Astrocyte (in vitro differentiated cells and primary cell): ENCODE measurements at regions not wholly inside any gene's neighbourhood (a gene's known extent, or its start where the extent isn't known, plus 50 kb on each side); places are given as distances from the start of the nearest gene placed in this dataset.

Experiments
- DNase-seq: peaks from one replicate; pipeline ENCODE4 v3.0.0-alpha.2; 2010; ENCODE audit warnings: low read depth
- FAIRE-seq: peaks from 2 replicates; lab custom pipeline; 2011; peaks lifted over from hg19 to GRCh38; lab: Jason Lieb, UNC
- H2AFZ ChIP-seq: 2 replicates; pipeline ENCODE4 v1.6.0; 2012; ENCODE audit warnings: low read depth, low read length, inconsistent platforms
- H3K27ac ChIP-seq: 2 replicates; pipeline ENCODE4 v1.5.1; 2011; ENCODE audit warnings: low read depth, low read length, inconsistent platforms
- H3K27me3 ChIP-seq: 2 replicates; pipeline ENCODE4 v1.6.0; 2011; ENCODE audit warnings: low read length, inconsistent platforms; ENCODE audit not compliant: insufficient read depth
- H3K36me3 ChIP-seq: 2 replicates; pipeline ENCODE4 v1.5.1; 2011; ENCODE audit warnings: low read length, inconsistent platforms; ENCODE audit not compliant: insufficient read depth
- H3K4me1 ChIP-seq: 2 replicates; pipeline ENCODE4 v1.5.1; 2011; ENCODE audit warnings: low read length, inconsistent platforms; ENCODE audit not compliant: insufficient read depth
- H3K4me2 ChIP-seq: 2 replicates; pipeline ENCODE4 v1.6.0; 2012; ENCODE audit warnings: low read length, inconsistent platforms
- H3K4me3 ChIP-seq: 2 replicates; pipeline ENCODE4 v1.5.1; 2011; ENCODE audit warnings: low read depth, mild to moderate bottlenecking, low read length, inconsistent platforms; ENCODE audit not compliant: insufficient read depth
- H3K79me2 ChIP-seq: 2 replicates; pipeline ENCODE4 v1.6.0; 2012; ENCODE audit warnings: mild to moderate bottlenecking, low read length, inconsistent platforms; ENCODE audit not compliant: insufficient read depth
- H3K9ac ChIP-seq: 2 replicates; pipeline ENCODE4 v1.6.0; 2012; ENCODE audit warnings: mild to moderate bottlenecking, low read length, inconsistent platforms
- H3K9me3 ChIP-seq: 2 replicates; pipeline ENCODE4 v1.5.1; 2012; ENCODE audit warnings: low read depth, mild to moderate bottlenecking, low read length, inconsistent platforms; ENCODE audit not compliant: insufficient read depth
- H4K20me1 ChIP-seq: 2 replicates; pipeline ENCODE4 v1.6.0; 2012; ENCODE audit warnings: low read length, inconsistent platforms; ENCODE audit not compliant: insufficient read depth
- H3K27ac Mint-ChIP-seq: one replicate; pipeline ENCODE4 v1.8.0; 2021; ENCODE audit warnings: mild to moderate bottlenecking, mixed read lengths; ENCODE audit not compliant: unreplicated experiment
- H3K27me3 Mint-ChIP-seq: one replicate; pipeline ENCODE4 v1.8.0; 2021; ENCODE audit warnings: low read depth, mixed read lengths; ENCODE audit not compliant: unreplicated experiment
- H3K36me3 Mint-ChIP-seq: one replicate; pipeline ENCODE4 v1.8.0; 2021; ENCODE audit warnings: low read depth, mixed read lengths; ENCODE audit not compliant: unreplicated experiment
- H3K4me1 Mint-ChIP-seq: one replicate; pipeline ENCODE4 v1.8.0; 2021; ENCODE audit warnings: low read depth, mixed read lengths; ENCODE audit not compliant: unreplicated experiment
- H3K4me3 Mint-ChIP-seq: one replicate; pipeline ENCODE4 v1.8.0; 2021; ENCODE audit warnings: mild to moderate bottlenecking, moderate library complexity, mixed read lengths; ENCODE audit not compliant: unreplicated experiment
- H3K9me3 Mint-ChIP-seq: one replicate; pipeline ENCODE4 v1.8.0; 2021; ENCODE audit warnings: mild to moderate bottlenecking, mixed read lengths; ENCODE audit not compliant: unreplicated experiment
- CTCF ChIP-seq: IDR thresholded peaks from 2 replicates; pipeline ENCODE4 v1.5.1; 2011; ENCODE audit warnings: low read depth, mild to moderate bottlenecking, inconsistent platforms, low read length, moderate library complexity; ENCODE audit not compliant: insufficient read depth
- EZH2 ChIP-seq: IDR thresholded peaks from 2 replicates; pipeline ENCODE4 v1.6.1; 2012; ENCODE audit warnings: mild to moderate bottlenecking, low read length, inconsistent platforms; ENCODE audit not compliant: insufficient read depth

GRCh38 chr5:8329773-8330172, 460.8 kb downstream of the MTRR start:
- no peak overlapping the region for H3K9ac ChIP-seq
- H3K9me3 ChIP-seq = no peaks in the 10 kb centered on the region
- no peaks in the 10 kb centered on the region for H4K20me1 ChIP-seq
- no peak for TF ChIP-seq CTCF
- no peak for TF ChIP-seq EZH2
- Mint-ChIP-seq H3K4me3 (no peak overlapping the region), H3K36me3 (no peaks in the 10 kb centered on the region), H3K27me3 (peaks cover 13% of the 10 kb centered on the region), H3K27ac (no peak overlapping the region), H3K4me1 (no peaks in the 10 kb centered on the region), H3K9me3 (no peaks in the 10 kb centered on the region)
- H3K27me3 ChIP-seq = no peaks in the 10 kb centered on the region
- DNase-seq (no peak), FAIRE-seq (no peak)
- H2AFZ ChIP-seq = no peak overlapping the region
- no peak overlapping the region for H3K4me2 ChIP-seq
- no peak overlapping the region for H3K4me3 ChIP-seq
- H3K79me2 ChIP-seq = no peaks in the 10 kb centered on the region
- H3K27ac ChIP-seq = no peak overlapping the region
- no peaks in the 10 kb centered on the region for H3K36me3 ChIP-seq
- no peaks in the 10 kb centered on the region for H3K4me1 ChIP-seq

- Histone ChIP-seq H3K9ac (no peak overlapping the region), H3K4me3 (no peak overlapping the region), H3K4me2 (no peak overlapping the region), H3K27ac (no peak overlapping the region), H3K36me3 (no peaks in the 10 kb centered on the region), H3K9me3 (no peaks in the 10 kb centered on the region), H4K20me1 (no peaks in the 10 kb centered on the region), H2AFZ (no peak overlapping the region), H3K79me2 (no peaks in the 10 kb centered on the region), H3K4me1 (no peaks in the 10 kb centered on the region), H3K27me3 (no peaks in the 10 kb centered on the region)
- Mint-ChIP-seq H3K36me3 (no peaks in the 10 kb centered on the region), H3K4me1 (no peaks in the 10 kb centered on the region), H3K4me3 (no peak overlapping the region), H3K27me3 (peaks cover 13% of the 10 kb centered on the region), H3K9me3 (no peaks in the 10 kb centered on the region), H3K27ac (no peak overlapping the region)
- DNase-seq = no peak
- TF ChIP-seq EZH2 (no peak), CTCF (no peak)
- FAIRE-seq = no peak
These were observed 463.9 kb downstream of the MTRR start for GRCh38 chr5:8332666-8333445.

GRCh38 chr5:8333485-8333884, 464.5 kb downstream of the MTRR start:
- no peaks in the 10 kb centered on the region for H3K36me3 Mint-ChIP-seq
- TF ChIP-seq EZH2 (no peak), CTCF (no peak)
- no peaks in the 10 kb centered on the region for H3K79me2 ChIP-seq
- no peak overlapping the region for H3K27ac Mint-ChIP-seq
- H3K4me1 ChIP-seq = no peaks in the 10 kb centered on the region
- H3K27me3 ChIP-seq = no peaks in the 10 kb centered on the region
- no peak overlapping the region for H2AFZ ChIP-seq
- H3K4me3 ChIP-seq = no peak overlapping the region
- no peak overlapping the region for H3K9ac ChIP-seq
- no peak for DNase-seq
- peaks cover 17% of the 10 kb centered on the region for H3K27me3 Mint-ChIP-seq
- H3K36me3 ChIP-seq = no peaks in the 10 kb centered on the region
- no peaks in the 10 kb centered on the region for H3K9me3 Mint-ChIP-seq
- H4K20me1 ChIP-seq = no peaks in the 10 kb centered on the region
- no peak overlapping the region for H3K4me3 Mint-ChIP-seq
- H3K4me2 ChIP-seq = no peak overlapping the region
- no peak for FAIRE-seq
- no peaks in the 10 kb centered on the region for H3K4me1 Mint-ChIP-seq
- no peak overlapping the region for H3K27ac ChIP-seq
- H3K9me3 ChIP-seq = no peaks in the 10 kb centered on the region
